ENCODE measurements at regions not wholly inside any gene's neighbourhood (a gene's known extent, or its start where the extent isn't known, plus 50 kb on each side); places are given as distances from the start of the nearest gene placed in this dataset.
A peak's percentile ranks its signal among the peaks of the same experiment; 100 is the strongest.
"Not testable (repeated sequence)": the region's sequence is repeated elsewhere in the genome, so short reads cannot be mapped to it uniquely, and the experiment has no call there.

- no peaks in the 10 kb centered on the region for H3K36me3 ChIP-seq
- no peaks in the 10 kb centered on the region for H3K9me3 ChIP-seq
- no peaks in the 10 kb centered on the region for H3K27me3 ChIP-seq
- TF ChIP-seq CTCF (IDR thresholded peaks at IDR 0.05; ENCODE audit: low read depth, low read length): no peak
- no peaks in the 10 kb centered on the region for H3K4me1 ChIP-seq
- no peak overlapping the region for H3K4me3 ChIP-seq (ENCODE audit: low read depth, low read length)
- no peak for DNase-seq
Measured at GRCh38 chr10:53331460-53331859, 558.9 kb upstream of the MBL2 start.

GRCh38 chr10:53326401-53327305 is 554.1 kb upstream of the MBL2 start:
- H3K9me3 ChIP-seq; H3K4me3 ChIP-seq (ENCODE audit: low read depth, low read length); H3K4me1 ChIP-seq; H3K36me3 ChIP-seq; H3K27me3 ChIP-seq; DNase-seq: not testable (repeated sequence)

- no peak for DNase-seq
- H3K27me3 ChIP-seq: no peaks in the 10 kb centered on the region
- H3K36me3 ChIP-seq: no peaks in the 10 kb centered on the region
- no peak for TF ChIP-seq CTCF (IDR thresholded peaks at IDR 0.05; ENCODE audit: low read depth, low read length)
- H3K4me3 ChIP-seq (ENCODE audit: low read depth, low read length): no peak overlapping the region
- no peaks in the 10 kb centered on the region for H3K4me1 ChIP-seq
- H3K9me3 ChIP-seq: no peaks in the 10 kb centered on the region
Measured at GRCh38 chr10:53325066-53325465, 552.5 kb upstream of the MBL2 start.

- Histone ChIP-seq H3K4me1 (no peaks in the 10 kb centered on the region), H3K4me3 (ENCODE audit: low read depth, low read length) (no peak overlapping the region), H3K27me3 (no peaks in the 10 kb centered on the region), H3K9me3 (no peaks in the 10 kb centered on the region), H3K36me3 (no peaks in the 10 kb centered on the region)
- TF ChIP-seq CTCF (IDR thresholded peaks at IDR 0.05; ENCODE audit: low read depth, low read length): no peak
- DNase-seq: no peak
Measured at GRCh38 chr10:53315709-53316108, 543.1 kb upstream of the MBL2 start.

- Histone ChIP-seq H3K4me1 (no peaks in the 10 kb centered on the region), H3K36me3 (no peaks in the 10 kb centered on the region), H3K4me3 (ENCODE audit: low read depth, low read length) (no peak overlapping the region), H3K27me3 (no peaks in the 10 kb centered on the region), H3K9me3 (no peaks in the 10 kb centered on the region)
- no peak for TF ChIP-seq CTCF (IDR thresholded peaks at IDR 0.05; ENCODE audit: low read depth, low read length)
- DNase-seq: no peak
Measured at GRCh38 chr10:53314876-53315275, 542.3 kb upstream of the MBL2 start.

- peak; percentile 37 for TF ChIP-seq CTCF (IDR thresholded peaks at IDR 0.05; ENCODE audit: low read depth, low read length)
- DNase-seq: no peak
- Histone ChIP-seq H3K4me1 (no peaks in the 10 kb centered on the region), H3K9me3 (no peaks in the 10 kb centered on the region), H3K27me3 (no peaks in the 10 kb centered on the region), H3K36me3 (no peaks in the 10 kb centered on the region), H3K4me3 (ENCODE audit: low read depth, low read length) (no peak overlapping the region)
Measured at GRCh38 chr10:53298443-53298842, 525.9 kb upstream of the MBL2 start.

All from BE2C (cell line).